GM23338 (cell line): ENCODE measurements at regions not wholly inside any gene's neighbourhood (a gene's known extent, or its start where the extent isn't known, plus 50 kb on each side); places are given as distances from the start of the nearest gene placed in this dataset.

Experiments used
- ATAC-seq: fragments of 200-7000 bp; cut with Tn5 transposase; 3 replicates; pipeline ENCODE4 v1.9.1; 2020
- DNase-seq: peaks from one replicate; pipeline ENCODE4 v3.0.0-alpha.2; 2015; ENCODE audit warnings: low spot score
- H2AFZ ChIP-seq: fragments of 200-600 bp; sonication (generic); 2 replicates; pipeline ENCODE4 v1.8.0; 2016; ENCODE audit warnings: antibody characterized with exemption, mild to moderate bottlenecking, moderate library complexity
- H3F3A ChIP-seq: fragments of 200-600 bp; sonication (generic); replicated peaks from 2 replicates; pipeline ENCODE4 v1.8.0; 2017; ENCODE audit warnings: antibody characterized with exemption, mixed run types, low read depth
- H3K27ac ChIP-seq: fragments of 200-600 bp; sonication (generic); 2 replicates; pipeline ENCODE4 v1.6.1; 2016; ENCODE audit warnings: low read depth
- H3K27me3 ChIP-seq: fragments of 200-600 bp; sonication (generic); 2 replicates; pipeline ENCODE4 v1.8.0; 2016; ENCODE audit warnings: mild to moderate bottlenecking, mixed run types, moderate library complexity; ENCODE audit not compliant: insufficient read depth
- H3K36me3 ChIP-seq: fragments of 200-600 bp; sonication (generic); 2 replicates; pipeline ENCODE4 v1.8.0; 2016; ENCODE audit warnings: mild to moderate bottlenecking; ENCODE audit not compliant: insufficient read depth
- H3K4me1 ChIP-seq: fragments of 200-600 bp; sonication (generic); 2 replicates; pipeline ENCODE4 v1.8.0; 2016; ENCODE audit warnings: mild to moderate bottlenecking, moderate library complexity; ENCODE audit not compliant: insufficient read depth
- H3K4me2 ChIP-seq: fragments of 200-600 bp; sonication (generic); 2 replicates; pipeline ENCODE4 v1.7.1; 2017; ENCODE audit warnings: mixed run types
- H3K4me3 ChIP-seq: fragments of 200-600 bp; sonication (generic); 2 replicates; pipeline ENCODE4 v1.6.1; 2016; ENCODE audit warnings: mixed run types
- H3K79me2 ChIP-seq: fragments of 200-600 bp; sonication (generic); replicated peaks from 2 replicates; pipeline ENCODE4 v1.8.0; 2017; ENCODE audit warnings: mild to moderate bottlenecking; ENCODE audit not compliant: insufficient read depth
- H3K9me2 ChIP-seq: fragments of 200-600 bp; sonication (generic); 2 replicates; pipeline ENCODE4 v1.8.0; 2017; ENCODE audit not compliant: insufficient read depth
- H4K20me1 ChIP-seq: fragments of 200-600 bp; sonication (generic); replicated peaks from 2 replicates; pipeline ENCODE4 v1.8.0; 2017; ENCODE audit warnings: mild to moderate bottlenecking; ENCODE audit not compliant: insufficient read depth
- H3K27ac Mint-ChIP-seq: 2 replicates; pipeline ENCODE4 v1.8.0; 2020; ENCODE audit warnings: inconsistent platforms, mild to moderate bottlenecking, moderate library complexity, mixed read lengths
- H3K27me3 Mint-ChIP-seq: 3 replicates; pipeline ENCODE4 v1.8.0; 2022; ENCODE audit warnings: low read depth, mild to moderate bottlenecking, moderate library complexity, mixed read lengths, inconsistent platforms; ENCODE audit not compliant: insufficient read depth, poor library complexity
- H3K36me3 Mint-ChIP-seq: 3 replicates; pipeline ENCODE4 v1.8.0; 2021; ENCODE audit warnings: low read depth, mild to moderate bottlenecking, inconsistent platforms, moderate library complexity, mixed read lengths
- H3K4me1 Mint-ChIP-seq: 3 replicates; pipeline ENCODE4 v1.8.0; 2020; ENCODE audit warnings: mild to moderate bottlenecking, inconsistent platforms, mixed read lengths
- H3K4me3 Mint-ChIP-seq: 3 replicates; pipeline ENCODE4 v1.8.0; 2021; ENCODE audit warnings: moderate library complexity, mild to moderate bottlenecking, inconsistent platforms, mixed read lengths
- H3K9me3 Mint-ChIP-seq: 3 replicates; pipeline ENCODE4 v1.8.0; 2020; ENCODE audit warnings: moderate library complexity, mild to moderate bottlenecking, inconsistent platforms, mixed read lengths
- CREB1 ChIP-seq: fragments of 250-450 bp; sonication (Bioruptor Pico); IDR thresholded peaks from 2 replicates; pipeline ENCODE4 v1.5.0; 2020; ENCODE audit warnings: low read depth, mild to moderate bottlenecking, moderate library complexity
- ETS1 ChIP-seq: IDR thresholded peaks from 2 replicates; pipeline ENCODE4 v1.6.1; 2016; ENCODE audit warnings: antibody characterized with exemption
- EZH2 ChIP-seq: fragments of 200-600 bp; sonication (generic); IDR thresholded peaks from one replicate; pipeline ENCODE4 v1.8.0; 2017; ENCODE audit warnings: antibody characterized with exemption, mild to moderate bottlenecking, low read depth; ENCODE audit not compliant: unreplicated experiment
- EZH2phosphoT487 ChIP-seq: fragments of 200-600 bp; sonication (generic); IDR thresholded peaks from one replicate; pipeline ENCODE4 v1.8.1; 2018; ENCODE audit warnings: antibody characterized with exemption; ENCODE audit not compliant: unreplicated experiment
- JUNB ChIP-seq: IDR thresholded peaks from one replicate; pipeline ENCODE4 v1.6.1; 2016; ENCODE audit warnings: antibody characterized with exemption; ENCODE audit not compliant: unreplicated experiment
- NANOG ChIP-seq: IDR thresholded peaks from 2 replicates; pipeline ENCODE4 v1.6.1; 2016; ENCODE audit warnings: antibody characterized with exemption, borderline replicate concordance
- POLR2AphosphoS5 ChIP-seq: IDR thresholded peaks from 2 replicates; pipeline ENCODE4 v1.6.1; 2016; ENCODE audit warnings: antibody characterized with exemption, low read depth
- STAT1 ChIP-seq: IDR thresholded peaks from one replicate; pipeline ENCODE4 v1.6.1; 2016; ENCODE audit warnings: antibody characterized with exemption; ENCODE audit not compliant: unreplicated experiment
- ZNF114 ChIP-seq: fragments of 250-450 bp; sonication (Bioruptor Pico); IDR thresholded peaks from 2 replicates; pipeline ENCODE4 v1.5.0; 2020; ENCODE audit warnings: mild to moderate bottlenecking, moderate library complexity
- ZNF331 ChIP-seq: fragments of 250-450 bp; sonication (Bioruptor Pico); IDR thresholded peaks from 2 replicates; pipeline ENCODE4 v1.5.0; 2020; ENCODE audit warnings: low read depth, mild to moderate bottlenecking, moderate library complexity
- ZNF462 ChIP-seq: fragments of 250-450 bp; sonication (Bioruptor Pico); IDR thresholded peaks from 2 replicates; pipeline ENCODE4 v1.5.0; 2020; ENCODE audit warnings: mild to moderate bottlenecking, moderate library complexity
- TF ChIP-seq, protein P1 (sequence below), 2 experiments: fragments of 200-600 bp in 1 of 2; sonication (generic) in 1 of 2; conservative IDR thresholded peaks; 2 replicates each; pipeline versions ENCODE4 v1.5.1 to v1.6.1; 2016 to 2017; ENCODE audit warnings: antibody characterized with exemption in 2 of 2, low read depth in 2 of 2, mild to moderate bottlenecking in 2 of 2, moderate library complexity in 1 of 2

DNA sequence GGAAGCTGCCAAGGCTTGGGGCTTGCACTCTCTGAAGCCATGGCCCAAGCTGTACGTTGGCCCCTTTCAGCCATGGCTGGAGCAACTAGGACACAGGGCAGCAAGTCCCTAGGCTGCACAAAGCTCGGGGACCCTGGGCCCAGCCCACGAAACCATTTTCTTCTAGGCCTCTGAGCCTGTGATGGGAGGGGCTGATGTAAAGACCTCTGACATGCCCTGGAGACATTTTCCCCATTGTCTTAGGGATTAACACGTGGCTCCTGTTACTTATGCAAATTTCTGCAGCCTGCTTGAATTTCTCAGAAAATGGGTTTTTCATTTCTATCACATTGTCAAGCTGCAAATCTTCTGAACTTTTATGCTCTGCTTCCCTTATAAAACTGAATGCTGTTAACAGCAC lies 83.0 kb upstream of the DAP start:
- H3K27ac Mint-ChIP-seq: no peak overlapping the region
- ATAC-seq: no peak

DNA sequence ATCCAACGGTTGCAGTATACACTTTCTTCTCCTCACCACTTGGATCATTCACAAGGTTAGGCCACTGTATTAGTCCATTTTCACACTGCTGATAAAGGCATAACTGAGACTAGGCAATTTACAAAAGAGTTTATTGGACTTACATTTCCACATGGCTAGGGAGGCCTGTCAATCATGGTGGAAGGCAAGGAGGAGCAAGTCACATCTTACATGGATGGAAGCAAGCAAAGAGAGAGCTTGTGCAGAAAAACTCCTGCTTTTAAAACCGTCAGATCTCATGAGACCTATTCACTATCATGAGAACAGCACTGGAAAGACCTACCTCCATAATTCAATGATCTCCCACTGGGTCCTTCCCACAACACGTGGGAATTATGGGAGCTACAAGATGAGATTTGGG lies 81.8 kb upstream of the DAP start:
- ATAC-seq: no peak
- H3K27me3 ChIP-seq: no peaks in the 10 kb centered on the region
- TF ChIP-seq EZH2 (no peak), CREB1 (CRISPR knock-in tag) (no peak), STAT1 (no peak), NANOG (no peak), EZH2phosphoT487 (no peak), ZNF331 (CRISPR knock-in tag) (no peak), ZNF462 (CRISPR knock-in tag) (no peak), ETS1 (no peak), JUNB (no peak), ZNF114 (CRISPR knock-in tag) (no peak), POLR2AphosphoS5 (no peak)
- TF ChIP-seq, protein P1, sequence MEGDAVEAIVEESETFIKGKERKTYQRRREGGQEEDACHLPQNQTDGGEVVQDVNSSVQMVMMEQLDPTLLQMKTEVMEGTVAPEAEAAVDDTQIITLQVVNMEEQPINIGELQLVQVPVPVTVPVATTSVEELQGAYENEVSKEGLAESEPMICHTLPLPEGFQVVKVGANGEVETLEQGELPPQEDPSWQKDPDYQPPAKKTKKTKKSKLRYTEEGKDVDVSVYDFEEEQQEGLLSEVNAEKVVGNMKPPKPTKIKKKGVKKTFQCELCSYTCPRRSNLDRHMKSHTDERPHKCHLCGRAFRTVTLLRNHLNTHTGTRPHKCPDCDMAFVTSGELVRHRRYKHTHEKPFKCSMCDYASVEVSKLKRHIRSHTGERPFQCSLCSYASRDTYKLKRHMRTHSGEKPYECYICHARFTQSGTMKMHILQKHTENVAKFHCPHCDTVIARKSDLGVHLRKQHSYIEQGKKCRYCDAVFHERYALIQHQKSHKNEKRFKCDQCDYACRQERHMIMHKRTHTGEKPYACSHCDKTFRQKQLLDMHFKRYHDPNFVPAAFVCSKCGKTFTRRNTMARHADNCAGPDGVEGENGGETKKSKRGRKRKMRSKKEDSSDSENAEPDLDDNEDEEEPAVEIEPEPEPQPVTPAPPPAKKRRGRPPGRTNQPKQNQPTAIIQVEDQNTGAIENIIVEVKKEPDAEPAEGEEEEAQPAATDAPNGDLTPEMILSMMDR (conservative IDR thresholded peaks at IDR 0.05; ENCODE audit: low read depth in 2 of 2): no peak

More for the DNA sequence above, 83.0 kb upstream of the DAP start:
- Histone ChIP-seq H3K27ac (no peak overlapping the region), H3K4me2 (no peak overlapping the region), H3K9me2 (peaks cover 6% of the 10 kb centered on the region; the same call in 1 of the 2 replicates), H3K79me2 (no peaks in the 10 kb centered on the region), H3K4me1 (no peaks in the 10 kb centered on the region), H3K4me3 (no peak overlapping the region), H2AFZ (no peak overlapping the region), H3F3A (no peaks in the 10 kb centered on the region), H4K20me1 (no peaks in the 10 kb centered on the region), H3K27me3 (no peaks in the 10 kb centered on the region), H3K36me3 (no peaks in the 10 kb centered on the region)
- no peaks in the 10 kb centered on the region for H3K4me1 Mint-ChIP-seq
- no peak overlapping the region for H3K4me3 Mint-ChIP-seq
- no peak for DNase-seq
- H3K36me3 Mint-ChIP-seq: no peaks in the 10 kb centered on the region; the same call in 2 of the 3 replicates
- peaks cover 2% of the 10 kb centered on the region for H3K27me3 Mint-ChIP-seq
- no peak for TF ChIP-seq EZH2
- H3K9me3 Mint-ChIP-seq: peaks cover 18% of the 10 kb centered on the region

More for the DNA sequence above, 81.8 kb upstream of the DAP start:
- Mint-ChIP-seq H3K27me3 (peaks cover 2% of the 10 kb centered on the region), H3K27ac (no peak overlapping the region), H3K4me3 (no peak overlapping the region), H3K9me3 (peaks cover 18% of the 10 kb centered on the region), H3K4me1 (no peaks in the 10 kb centered on the region), H3K36me3 (no peaks in the 10 kb centered on the region; the same call in 2 of the 3 replicates)
- H3K4me1 ChIP-seq: no peaks in the 10 kb centered on the region
- peaks cover 6% of the 10 kb centered on the region; the same call in 1 of the 2 replicates for H3K9me2 ChIP-seq
- no peaks in the 10 kb centered on the region for H3K79me2 ChIP-seq
- no peaks in the 10 kb centered on the region for H4K20me1 ChIP-seq
- no peaks in the 10 kb centered on the region for H3F3A ChIP-seq
- no peaks in the 10 kb centered on the region for H3K36me3 ChIP-seq
- H3K27ac ChIP-seq: no peak overlapping the region
- no peak overlapping the region for H2AFZ ChIP-seq
- DNase-seq: no peak
- H3K4me2 ChIP-seq: no peak overlapping the region
- no peak overlapping the region for H3K4me3 ChIP-seq
